ENCODE measurements at regions not wholly inside any gene's neighbourhood (a gene's known extent, or its start where the extent isn't known, plus 50 kb on each side); places are given as distances from the start of the nearest gene placed in this dataset.

GRCh38 chr11:70568035-70568813 is 169.9 kb downstream of the CTTN start:
- Mint-ChIP-seq H3K36me3 (ENCODE audit: low read depth) (no peaks in the 10 kb centered on the region), H3K27ac (no peak overlapping the region), H3K9me3 (peaks cover 2% of the 10 kb centered on the region), H3K4me3 (no peak overlapping the region), H3K4me1 (no peaks in the 10 kb centered on the region), H3K27me3 (peaks cover 31% of the 10 kb centered on the region)
- POLR2A ChIA-PET, result no interaction called here
- CTCF ChIA-PET, result no interaction called here
- TF ChIP-seq CTCF (IDR thresholded peaks at IDR 0.05), result no peak
- ATAC-seq (ENCODE audit: low read depth) (no peak), DNase-seq (no peak)
- intact Hi-C loops (cut with micrococcal nuclease), result no loop called here

- intact Hi-C loops (cut with micrococcal nuclease), result no loop called here
- Mint-ChIP-seq H3K4me3 (no peak overlapping the region), H3K27ac (no peak overlapping the region), H3K9me3 (peaks cover 2% of the 10 kb centered on the region), H3K36me3 (ENCODE audit: low read depth) (no peaks in the 10 kb centered on the region), H3K27me3 (peaks cover 31% of the 10 kb centered on the region), H3K4me1 (no peaks in the 10 kb centered on the region)
- no peak for ATAC-seq (ENCODE audit: low read depth)
- no peak for DNase-seq
- no peak for TF ChIP-seq CTCF (IDR thresholded peaks at IDR 0.05)
- ChIA-PET CTCF (no interaction called here), POLR2A (no interaction called here)
Observed at GRCh38 chr11:70568814-70569617, 170.7 kb downstream of the CTTN start.

GRCh38 chr11:70569618-70569890 is 171.2 kb downstream of the CTTN start:
- DNase-seq, result no peak
- Mint-ChIP-seq H3K36me3 (ENCODE audit: low read depth) (no peaks in the 10 kb centered on the region), H3K4me3 (no peak overlapping the region), H3K9me3 (peaks cover 2% of the 10 kb centered on the region), H3K27me3 (peaks cover 31% of the 10 kb centered on the region), H3K27ac (no peak overlapping the region), H3K4me1 (no peaks in the 10 kb centered on the region)
- intact Hi-C loops (cut with micrococcal nuclease), result no loop called here
- no peak for ATAC-seq (ENCODE audit: low read depth)
- CTCF ChIA-PET, result no interaction called here
- no peak for TF ChIP-seq CTCF (IDR thresholded peaks at IDR 0.05)
- POLR2A ChIA-PET, result no interaction called here

- no peak for ATAC-seq (ENCODE audit: low read depth)
- peaks cover 31% of the 10 kb centered on the region for H3K27me3 Mint-ChIP-seq
- DNase-seq, result no peak
- intact Hi-C loops (cut with micrococcal nuclease), result no loop called here
- peaks cover 2% of the 10 kb centered on the region for H3K9me3 Mint-ChIP-seq
- H3K36me3 Mint-ChIP-seq (ENCODE audit: low read depth), result no peaks in the 10 kb centered on the region
- CTCF ChIA-PET, result no interaction called here
- no peak overlapping the region for H3K27ac Mint-ChIP-seq
- H3K4me3 Mint-ChIP-seq, result no peak overlapping the region
- POLR2A ChIA-PET, result no interaction called here
- no peak for TF ChIP-seq CTCF (IDR thresholded peaks at IDR 0.05)
- no peaks in the 10 kb centered on the region for H3K4me1 Mint-ChIP-seq
Observed at GRCh38 chr11:70569996-70570692, 171.8 kb downstream of the CTTN start.

GRCh38 chr11:70570693-70571395 is 172.5 kb downstream of the CTTN start:
- peaks cover 29% of the 10 kb centered on the region for H3K27me3 Mint-ChIP-seq
- ATAC-seq (ENCODE audit: low read depth) (no peak), DNase-seq (no peak)
- no peak overlapping the region for H3K27ac Mint-ChIP-seq
- H3K36me3 Mint-ChIP-seq (ENCODE audit: low read depth), result no peaks in the 10 kb centered on the region
- ChIA-PET POLR2A (no interaction called here), CTCF (no interaction called here)
- TF ChIP-seq CTCF (IDR thresholded peaks at IDR 0.05), result no peak
- H3K4me3 Mint-ChIP-seq, result no peak overlapping the region
- no peaks in the 10 kb centered on the region for H3K4me1 Mint-ChIP-seq
- peaks cover under 1% of the 10 kb centered on the region for H3K9me3 Mint-ChIP-seq
- intact Hi-C loops (cut with micrococcal nuclease), result no loop called here
